Epithelial cell of proximal tubule (primary cell): ENCODE measurements at regions not wholly inside any gene's neighbourhood (a gene's known extent, or its start where the extent isn't known, plus 50 kb on each side); places are given as distances from the start of the nearest gene placed in this dataset.
"Not testable (repeated sequence)": the region's sequence is repeated elsewhere in the genome, so short reads cannot be mapped to it uniquely, and the experiment has no call there.

Experiments
- DNase-seq: peaks from one replicate; pipeline ENCODE4 v3.0.0-alpha.2; 2011; ENCODE audit warnings: low read depth
- H3K4me3 ChIP-seq: 2 replicates; pipeline ENCODE4 v1.5.1; 2011; ENCODE audit warnings: low read depth, mild to moderate bottlenecking, low read length
- TF ChIP-seq, protein P1 (sequence below): conservative IDR thresholded peaks from 2 replicates; pipeline ENCODE4 v1.5.1; 2012; ENCODE audit warnings: low read depth, mild to moderate bottlenecking, low read length

DNA sequence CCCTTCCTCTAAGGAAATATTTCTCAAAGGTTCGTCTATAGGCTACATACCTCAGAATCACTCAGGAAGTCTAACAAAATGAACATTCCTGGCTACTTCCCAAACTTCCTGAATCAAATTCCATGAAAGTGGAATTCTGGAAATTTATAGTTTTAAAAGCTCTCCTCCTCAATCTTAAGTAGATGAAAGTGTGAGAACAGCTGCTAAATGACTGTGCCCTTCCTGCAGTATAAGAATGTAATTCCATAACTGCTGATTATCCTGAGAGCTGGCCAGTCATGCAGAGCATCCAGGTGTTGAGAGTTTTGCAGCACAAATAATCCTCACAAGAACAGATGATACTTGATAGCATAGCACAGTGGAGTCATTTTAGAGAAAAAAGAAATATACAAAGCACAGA is 265.0 kb downstream of the KCNJ3 start:
- TF ChIP-seq, protein P1, sequence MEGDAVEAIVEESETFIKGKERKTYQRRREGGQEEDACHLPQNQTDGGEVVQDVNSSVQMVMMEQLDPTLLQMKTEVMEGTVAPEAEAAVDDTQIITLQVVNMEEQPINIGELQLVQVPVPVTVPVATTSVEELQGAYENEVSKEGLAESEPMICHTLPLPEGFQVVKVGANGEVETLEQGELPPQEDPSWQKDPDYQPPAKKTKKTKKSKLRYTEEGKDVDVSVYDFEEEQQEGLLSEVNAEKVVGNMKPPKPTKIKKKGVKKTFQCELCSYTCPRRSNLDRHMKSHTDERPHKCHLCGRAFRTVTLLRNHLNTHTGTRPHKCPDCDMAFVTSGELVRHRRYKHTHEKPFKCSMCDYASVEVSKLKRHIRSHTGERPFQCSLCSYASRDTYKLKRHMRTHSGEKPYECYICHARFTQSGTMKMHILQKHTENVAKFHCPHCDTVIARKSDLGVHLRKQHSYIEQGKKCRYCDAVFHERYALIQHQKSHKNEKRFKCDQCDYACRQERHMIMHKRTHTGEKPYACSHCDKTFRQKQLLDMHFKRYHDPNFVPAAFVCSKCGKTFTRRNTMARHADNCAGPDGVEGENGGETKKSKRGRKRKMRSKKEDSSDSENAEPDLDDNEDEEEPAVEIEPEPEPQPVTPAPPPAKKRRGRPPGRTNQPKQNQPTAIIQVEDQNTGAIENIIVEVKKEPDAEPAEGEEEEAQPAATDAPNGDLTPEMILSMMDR = no peak
- no peak overlapping the region for H3K4me3 ChIP-seq
- DNase-seq = no peak

GRCh38 chr2:154961676-154962075 is 263.2 kb downstream of the KCNJ3 start:
- TF ChIP-seq, protein P1 = no peak
- no peak overlapping the region for H3K4me3 ChIP-seq
- no peak for DNase-seq

DNA sequence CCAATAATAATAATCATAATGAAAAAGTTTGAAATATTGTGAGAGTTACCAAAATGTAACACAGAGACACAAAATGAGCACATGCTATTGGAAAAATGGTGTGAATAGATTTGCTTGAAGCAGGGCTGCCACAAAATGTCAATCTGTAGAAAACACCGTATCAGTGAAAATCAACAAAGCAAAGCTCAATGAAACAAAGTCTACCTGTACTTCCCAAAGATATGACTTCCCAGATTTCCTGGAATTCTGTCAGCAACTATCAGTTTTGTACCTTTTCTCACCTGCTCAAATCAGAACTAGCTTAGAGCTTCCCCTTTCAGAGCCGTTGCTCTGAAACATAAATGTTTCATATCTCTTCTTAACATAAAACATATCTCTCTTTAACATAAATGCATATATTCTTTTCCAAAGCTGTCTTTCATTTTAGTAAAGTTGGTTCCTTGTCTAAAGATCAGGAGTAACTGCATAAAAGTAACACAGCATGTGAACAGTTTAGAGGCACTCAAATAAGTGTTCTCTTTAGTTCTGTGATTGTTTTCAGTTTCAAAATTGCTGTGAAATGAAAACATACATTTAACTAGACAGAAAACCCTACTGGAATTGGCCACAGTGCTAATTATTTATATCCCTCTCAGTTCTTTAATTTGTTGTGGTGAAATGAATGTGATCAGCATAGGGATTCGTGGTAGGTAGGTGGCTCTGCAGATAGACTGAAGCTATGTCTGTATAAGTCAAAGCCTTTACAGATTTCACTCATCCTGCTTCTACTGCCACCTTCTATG is 262.5 kb downstream of the KCNJ3 start:
- H3K4me3 ChIP-seq = no peak overlapping the region
- TF ChIP-seq, protein P1 = no peak
- DNase-seq = no peak

GRCh38 chr2:154952346-154952980 is 254.0 kb downstream of the KCNJ3 start:
- no peak for DNase-seq
- TF ChIP-seq, protein P1 = no peak
- no peak overlapping the region for H3K4me3 ChIP-seq

GRCh38 chr2:154947416-154947815 is 248.9 kb downstream of the KCNJ3 start:
- H3K4me3 ChIP-seq, DNase-seq: not testable (repeated sequence)

- TF ChIP-seq, protein P1 = no peak
- DNase-seq = no peak
- no peak overlapping the region for H3K4me3 ChIP-seq
Observed at GRCh38 chr2:154945984-154946383, 247.5 kb downstream of the KCNJ3 start.

DNA sequence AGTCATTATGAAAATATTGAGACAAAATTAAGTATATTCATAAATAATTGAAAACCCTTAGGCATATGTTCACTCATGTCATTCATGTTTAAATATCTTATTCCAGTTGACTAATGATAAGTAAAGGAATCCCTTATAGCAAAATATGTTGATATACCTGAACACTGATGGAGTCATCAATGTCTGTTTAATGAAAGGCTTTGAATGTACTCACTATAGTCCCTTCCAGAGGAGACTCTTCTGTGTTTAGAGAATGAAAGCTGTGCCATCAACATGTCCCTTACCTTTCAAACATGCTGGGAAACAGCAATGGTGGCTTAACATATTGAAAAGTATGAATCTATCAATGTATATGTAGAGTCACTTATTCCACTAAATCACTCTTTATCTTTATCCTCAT is 242.9 kb downstream of the KCNJ3 start:
- TF ChIP-seq, protein P1 = no peak
- no peak for DNase-seq
- no peak overlapping the region for H3K4me3 ChIP-seq
